T47D (cell line): ENCODE measurements at regions not wholly inside any gene's neighbourhood (a gene's known extent, or its start where the extent isn't known, plus 50 kb on each side); places are given as distances from the start of the nearest gene placed in this dataset.

Experiments used
- DNase-seq, 2 experiments: peaks; one replicate each; pipeline versions ENCODE4 v3.0.0 to v3.0.0-alpha.2; 2011 to 2012; ENCODE audit warnings: low read depth in 1 of 2, low spot score in 1 of 2
- JUND ChIP-seq: IDR thresholded peaks from 2 replicates; pipeline ENCODE4 v1.6.1; 2012; ENCODE audit warnings: low read depth
- in situ Hi-C: cut with HindIII; loops from 2 replicates; pipeline ENCODE4 v1.10.0; 2016; ENCODE audit warnings: low sequenced_read_pairs, low pct_unique_long_range_greater_than_20kb

DNA sequence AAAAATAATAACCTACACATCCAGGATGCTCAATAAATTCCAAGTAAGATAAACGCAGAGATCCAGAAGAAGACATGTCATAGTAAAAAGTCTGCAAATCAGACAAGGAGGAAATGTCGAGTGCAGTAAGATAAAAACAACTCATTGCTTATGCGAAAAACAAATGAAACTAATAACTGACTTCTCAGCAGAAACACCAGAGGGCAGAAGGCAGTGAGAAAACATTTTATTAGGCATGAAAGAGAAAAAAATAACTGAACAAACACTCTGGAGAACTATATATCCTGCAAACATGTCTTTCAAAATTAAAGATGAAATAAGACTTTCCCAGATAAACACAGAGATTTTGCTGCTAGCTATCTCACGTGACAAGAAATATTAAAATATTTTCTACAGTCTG is 201.3 kb upstream of the CTSO start:
- in situ Hi-C loops, result no loop called here
- DNase-seq, result no peak
- no peak for TF ChIP-seq JUND

DNA sequence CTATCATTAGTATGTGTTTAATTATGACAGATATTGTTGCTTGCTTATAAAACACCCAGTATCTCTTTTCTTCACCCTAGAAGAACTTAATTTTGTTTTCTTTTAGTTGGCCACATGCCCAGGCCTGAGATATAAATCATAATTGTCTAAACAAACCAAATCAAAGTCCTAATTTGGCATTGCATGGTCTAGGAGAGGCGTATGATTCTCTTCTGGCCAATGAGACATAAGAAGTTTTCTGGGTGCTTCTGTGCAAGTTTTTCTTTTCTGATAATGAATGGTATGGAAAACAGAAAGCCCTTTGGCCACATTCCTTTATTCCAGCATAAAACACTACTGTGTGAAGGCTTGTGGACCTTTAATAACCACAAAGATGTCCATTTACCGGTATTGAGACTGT is 192.9 kb upstream of the CTSO start:
- in situ Hi-C loops, result no loop called here
- TF ChIP-seq JUND, result no peak

DNA sequence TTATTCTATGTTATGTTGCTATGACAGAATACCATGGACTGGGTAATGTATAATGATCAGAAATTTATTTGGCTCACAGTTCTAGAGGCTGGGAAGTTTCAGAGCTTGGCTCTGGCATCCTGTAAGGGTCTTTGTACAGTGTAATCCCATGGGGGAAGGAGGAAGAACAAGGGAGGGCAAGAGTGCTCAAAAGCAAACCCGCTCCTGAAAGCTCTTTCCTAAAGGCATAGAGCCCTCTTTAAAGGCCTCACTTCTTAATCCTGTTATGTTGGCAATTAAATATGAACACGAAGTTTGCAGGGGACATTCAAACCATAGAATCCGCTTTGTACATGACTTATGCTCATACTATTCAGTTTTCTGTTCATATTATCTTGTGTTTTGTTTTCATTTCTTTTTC is 191.3 kb upstream of the CTSO start:
- TF ChIP-seq JUND, result no peak
- in situ Hi-C loops, result no loop called here
- no peak for DNase-seq

More for the DNA sequence above, 192.9 kb upstream of the CTSO start:
- no peak for DNase-seq

DNA sequence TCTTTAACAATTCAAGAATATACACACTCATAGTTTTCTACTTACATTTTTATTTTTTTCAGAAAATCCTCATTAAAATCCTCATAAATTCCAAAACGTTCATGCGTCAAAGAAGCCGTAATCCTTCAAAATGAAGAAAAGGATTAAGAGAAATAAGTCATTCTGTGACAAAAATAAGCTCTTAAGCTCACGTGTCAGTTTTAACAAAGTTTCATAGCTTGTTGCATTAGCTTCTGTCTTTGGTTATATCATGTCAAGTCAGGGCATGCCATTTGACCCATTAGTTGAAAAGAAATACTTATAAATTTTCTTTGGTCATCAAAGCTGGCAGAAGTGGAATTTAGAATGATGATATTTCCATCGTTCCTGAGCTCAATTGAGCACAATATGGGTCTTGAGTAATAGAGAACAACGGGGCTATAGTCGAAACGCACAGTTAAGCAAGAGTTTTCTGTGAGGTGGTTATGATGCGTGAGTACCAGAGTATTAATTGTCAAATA is 185.2 kb upstream of the CTSO start:
- in situ Hi-C loops, result no loop called here
- DNase-seq, result no peak
- no peak for TF ChIP-seq JUND

DNA sequence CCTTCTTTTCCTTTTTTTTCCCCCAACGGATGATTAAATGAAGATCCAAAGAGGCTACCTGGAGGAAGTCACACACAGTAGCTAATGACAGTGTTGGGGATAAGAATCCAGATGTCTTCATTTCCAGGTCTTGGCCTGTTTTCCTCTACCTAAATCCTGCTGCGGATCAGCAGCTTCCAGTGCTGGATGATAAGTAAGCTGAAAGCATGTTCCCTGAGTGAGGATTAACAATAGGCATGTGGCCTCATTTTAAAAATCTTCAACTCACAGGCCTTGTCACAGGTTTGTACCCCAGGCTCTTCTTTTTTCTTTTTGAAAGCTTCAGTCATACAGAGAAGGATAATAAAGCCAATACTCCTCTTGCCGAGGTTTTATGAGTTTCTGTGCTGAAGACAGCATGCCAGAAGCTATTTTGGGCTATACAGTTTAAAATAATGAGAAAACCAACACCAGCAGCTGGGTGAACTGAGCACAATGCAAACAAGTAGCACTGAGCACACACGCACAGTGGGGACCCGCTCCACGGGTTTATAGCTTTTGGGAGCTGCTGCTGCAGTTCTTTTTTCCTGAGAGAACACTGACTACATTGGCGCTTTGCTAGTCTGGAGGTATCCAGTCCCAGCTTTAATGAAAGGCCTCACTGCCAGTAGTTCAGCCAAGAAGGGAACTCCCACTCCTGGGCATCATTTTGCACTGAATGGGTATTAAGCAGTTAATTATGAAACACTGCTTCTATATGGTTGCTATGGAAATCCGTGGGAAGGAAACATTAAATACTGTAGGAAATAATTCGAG is 184.2 kb upstream of the CTSO start:
- in situ Hi-C loops, result no loop called here
- TF ChIP-seq JUND, result no peak
- no peak for DNase-seq

DNA sequence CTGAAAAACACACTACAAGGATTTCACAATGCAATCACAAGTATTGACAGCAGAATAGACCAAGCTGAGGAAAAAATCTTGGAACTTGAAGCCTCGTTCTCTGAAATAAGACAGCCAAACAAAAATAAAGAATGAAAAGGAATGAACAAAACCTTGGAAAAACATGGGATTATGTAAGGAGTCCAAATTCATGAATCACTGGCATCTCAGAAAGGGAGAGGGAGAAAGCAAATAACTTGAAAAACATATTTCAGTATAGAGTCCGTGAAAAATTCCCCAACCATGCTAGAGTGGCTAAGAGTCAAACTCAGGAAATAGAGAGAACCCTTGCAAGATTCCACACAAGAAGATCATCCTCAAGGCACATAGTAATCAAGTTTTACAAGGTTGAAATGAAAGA is 178.5 kb upstream of the CTSO start:
- DNase-seq, result no peak
- no peak for TF ChIP-seq JUND
- in situ Hi-C loops, result no loop called here

DNA sequence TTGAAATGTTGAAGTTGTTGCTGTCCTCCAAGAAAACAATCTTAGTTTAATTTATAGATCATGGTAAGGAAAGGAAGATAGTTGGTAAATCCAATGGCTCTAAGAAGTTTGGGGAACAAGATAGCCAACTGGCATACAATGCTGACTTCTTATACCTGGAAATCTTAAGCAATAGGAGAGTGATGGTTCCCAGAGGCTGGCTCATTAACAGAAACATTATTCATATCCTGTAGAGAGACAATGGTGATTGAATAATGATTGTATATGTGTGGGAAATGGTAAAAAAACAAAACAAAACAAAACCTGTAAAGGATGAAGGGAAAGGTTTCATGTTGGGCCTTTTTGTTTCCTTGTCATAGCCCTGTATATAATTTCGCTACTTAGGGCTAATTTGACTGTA is 174.9 kb upstream of the CTSO start:
- TF ChIP-seq JUND, result no peak
- in situ Hi-C loops, result no loop called here
- no peak for DNase-seq

DNA sequence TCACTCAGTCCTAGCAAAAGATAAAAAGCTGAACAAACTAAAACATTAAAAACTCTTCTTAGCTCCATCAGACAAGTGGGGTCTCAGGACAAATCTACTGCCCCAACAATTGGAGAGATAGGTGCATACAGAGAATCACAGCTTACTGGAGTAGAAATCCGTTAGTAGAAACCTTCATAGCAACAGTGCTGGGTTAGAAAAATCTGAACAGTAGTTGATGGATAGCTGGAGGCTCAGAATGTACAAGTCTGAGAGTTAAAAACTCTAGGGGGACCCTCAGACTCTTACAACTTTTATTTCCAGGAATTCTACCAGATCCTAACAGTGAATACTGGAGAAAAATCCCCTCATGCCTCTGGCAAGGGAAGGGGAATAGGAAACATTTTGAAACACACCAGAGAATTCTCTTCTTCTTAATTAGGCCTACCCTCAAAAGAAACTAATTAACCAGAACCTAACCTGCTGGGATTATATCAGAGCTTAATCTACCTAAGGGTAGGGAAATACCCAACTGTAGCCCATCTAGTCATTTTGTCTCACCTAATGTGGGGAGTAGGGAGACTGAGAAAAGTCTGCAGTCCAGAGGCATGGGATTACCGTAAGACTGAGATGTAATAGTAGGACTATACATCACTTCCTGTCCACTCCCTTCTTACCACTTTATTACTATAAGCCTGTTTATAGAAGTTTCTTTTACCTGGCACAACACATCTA is 165.0 kb upstream of the CTSO start:
- TF ChIP-seq JUND, result no peak
- DNase-seq, result no peak
- in situ Hi-C loops, result no loop called here

DNA sequence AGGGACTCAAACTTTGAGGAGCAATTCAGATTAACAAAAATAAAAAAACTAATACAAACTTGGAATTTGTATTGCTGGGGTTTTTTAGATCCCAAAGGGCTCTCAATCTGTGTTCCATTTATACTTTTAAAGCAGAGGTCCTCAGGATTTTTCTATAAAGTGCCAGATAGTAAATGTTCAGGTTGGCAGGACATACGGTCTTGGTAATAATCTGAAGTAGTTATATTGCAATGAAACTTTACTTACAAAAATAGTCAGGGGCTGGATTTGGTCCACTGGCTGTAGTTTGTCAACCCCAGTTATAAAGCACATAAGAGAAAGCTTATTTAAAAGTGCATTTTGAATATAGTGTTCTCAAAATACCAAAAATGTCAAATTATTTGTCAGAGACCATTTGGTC is 164.1 kb upstream of the CTSO start:
- in situ Hi-C loops, result no loop called here
- no peak for TF ChIP-seq JUND
- DNase-seq, result no peak

DNA sequence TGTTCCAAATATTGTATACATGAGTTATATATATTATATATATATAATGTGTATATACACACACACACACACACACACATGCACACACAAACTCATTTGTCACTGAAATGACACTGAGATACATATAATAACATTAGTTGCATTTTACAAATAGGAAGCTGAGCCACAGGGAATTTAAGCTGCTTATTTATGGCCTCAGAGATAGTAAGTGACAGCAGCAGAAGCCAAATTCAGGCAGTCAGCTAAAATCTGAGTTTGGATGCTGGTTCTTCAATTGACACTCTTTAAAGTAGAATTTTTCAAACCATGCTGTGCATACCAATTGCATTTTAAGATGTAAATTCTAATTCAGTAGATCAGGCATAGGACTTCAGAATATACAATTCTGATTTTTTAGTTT is 163.3 kb upstream of the CTSO start:
- in situ Hi-C loops, result no loop called here

DNA sequence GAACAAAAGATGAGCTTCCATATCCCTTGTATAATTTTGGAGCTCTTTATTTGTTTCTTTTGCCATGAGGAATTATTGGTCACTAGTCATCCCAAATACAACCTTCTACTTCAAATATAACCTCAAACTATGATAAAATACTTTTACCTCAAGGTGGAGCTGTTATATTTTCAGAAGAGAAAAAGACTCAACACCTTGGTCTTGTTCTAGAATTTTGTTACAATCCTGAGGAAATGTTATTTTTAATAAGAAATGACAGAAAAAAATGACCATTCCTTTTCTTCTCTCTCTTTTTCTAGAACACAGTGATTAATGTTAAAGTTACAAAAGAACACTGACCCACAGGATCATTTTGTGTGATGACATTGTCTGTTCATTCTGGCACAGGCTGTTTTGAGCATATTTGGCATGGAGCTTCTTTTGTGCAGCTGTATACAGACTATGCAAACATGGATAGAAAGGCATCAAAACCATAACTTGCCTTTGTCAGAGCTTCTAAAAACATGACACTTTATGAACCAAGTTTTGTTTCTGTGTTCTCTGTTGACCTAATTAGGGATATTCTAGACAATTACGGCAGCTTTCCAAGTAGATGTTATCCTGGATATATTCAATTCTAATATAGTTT is 159.6 kb upstream of the CTSO start:
- peak in 1 of 2 experiments; percentile 21 for DNase-seq
- no peak for TF ChIP-seq JUND
- in situ Hi-C loops, result no loop called here

More for the DNA sequence above, 163.3 kb upstream of the CTSO start:
- no peak for TF ChIP-seq JUND
- DNase-seq, result no peak

DNA sequence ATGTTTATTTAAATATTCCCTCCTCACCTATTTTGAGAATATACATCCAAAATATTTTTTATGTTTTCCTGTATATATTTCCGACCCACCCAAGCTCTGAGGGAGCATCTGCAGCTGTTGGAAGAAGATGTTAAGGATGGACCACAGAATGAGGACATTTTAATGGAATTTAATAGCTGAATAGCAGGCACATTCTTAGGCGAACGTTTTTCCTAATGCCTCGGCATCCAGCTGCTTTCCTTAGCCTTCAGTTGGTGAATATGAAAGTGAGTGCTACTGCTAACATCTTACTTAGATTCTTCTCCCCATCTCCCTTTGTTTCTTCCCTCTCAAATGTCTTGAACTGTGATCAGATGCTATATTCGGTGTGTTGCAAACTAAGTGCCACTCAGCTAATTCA is 158.0 kb upstream of the CTSO start:
- in situ Hi-C loops, result no loop called here
- no peak for DNase-seq
- TF ChIP-seq JUND, result no peak
